NCI-H345 treated with DMSO at 0.1 percent for 48 hours (cell line): ENCODE measurements at regions not wholly inside any gene's neighbourhood (a gene's known extent, or its start where the extent isn't known, plus 50 kb on each side); places are given as distances from the start of the nearest gene placed in this dataset.
"Not testable (repeated sequence)": the region's sequence is repeated elsewhere in the genome, so short reads cannot be mapped to it uniquely, and the experiment has no call there.

ENCODE experiments used
- DNase-seq: peaks from one replicate; lab custom pipeline; 2025; ENCODE audit not compliant: unreplicated experiment; lab: John Stamatoyannopoulos, UW

DNA sequence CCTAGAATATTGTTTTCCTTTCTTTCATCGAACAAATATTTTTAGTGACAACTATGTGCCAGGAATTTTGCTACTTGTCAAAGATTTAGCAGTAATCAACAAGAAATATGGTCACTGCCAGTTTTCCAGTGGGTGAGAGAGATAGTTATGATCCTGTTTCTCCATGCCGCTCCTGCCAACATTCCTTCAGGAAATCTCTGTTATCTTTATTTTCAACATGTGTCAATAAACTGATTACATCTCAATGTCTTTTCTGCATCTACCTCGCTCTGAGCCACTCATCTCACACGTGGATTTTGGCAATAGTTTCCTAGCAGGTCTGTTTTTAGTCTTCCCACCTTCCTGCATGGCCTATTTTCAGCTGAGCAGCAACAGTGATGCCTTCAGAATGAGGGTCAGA is 650.0 kb upstream of the STXBP6 start:
- DNase-seq: no peak

DNA sequence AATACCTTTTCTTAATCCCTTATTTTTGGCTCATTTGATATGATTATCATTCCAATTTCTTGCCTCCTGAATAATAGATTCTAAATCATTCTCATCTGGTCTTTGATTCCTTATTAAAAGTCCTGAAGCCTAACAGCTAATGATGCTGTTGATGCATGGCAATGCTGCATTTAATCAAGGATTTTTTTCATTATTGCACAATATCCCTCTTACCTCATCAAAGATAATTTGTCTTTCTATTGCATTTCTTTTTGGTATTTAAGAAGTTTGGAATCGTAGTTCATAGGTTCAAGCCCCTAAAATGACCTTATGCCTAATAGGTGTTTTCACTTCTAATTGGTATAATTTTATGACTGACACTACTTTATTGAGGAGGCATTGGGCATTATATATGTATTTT is 648.2 kb upstream of the STXBP6 start:
- DNase-seq: no peak

- DNase-seq: no peak
Observed at GRCh38 chr14:25696176-25696575, 646.2 kb upstream of the STXBP6 start.

DNA sequence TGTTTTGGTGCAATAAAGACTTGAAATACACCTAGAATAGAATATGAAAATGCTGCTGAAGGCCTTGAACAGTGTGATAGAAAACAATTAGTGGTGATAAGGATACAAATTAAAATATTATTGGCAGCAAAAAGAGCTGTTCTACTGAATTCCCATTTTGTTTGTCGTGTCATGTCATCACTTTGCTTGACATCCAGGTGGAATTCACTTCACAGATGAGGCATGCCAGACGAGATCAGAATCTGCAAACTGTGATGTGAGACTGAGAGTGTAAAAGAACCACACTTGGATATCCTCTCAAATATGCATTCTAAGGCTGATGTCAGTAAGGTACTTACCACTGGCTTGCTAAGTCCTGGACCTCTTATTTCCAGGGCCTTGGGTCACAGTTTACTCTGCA is 635.1 kb upstream of the STXBP6 start:
- DNase-seq: no peak

DNA sequence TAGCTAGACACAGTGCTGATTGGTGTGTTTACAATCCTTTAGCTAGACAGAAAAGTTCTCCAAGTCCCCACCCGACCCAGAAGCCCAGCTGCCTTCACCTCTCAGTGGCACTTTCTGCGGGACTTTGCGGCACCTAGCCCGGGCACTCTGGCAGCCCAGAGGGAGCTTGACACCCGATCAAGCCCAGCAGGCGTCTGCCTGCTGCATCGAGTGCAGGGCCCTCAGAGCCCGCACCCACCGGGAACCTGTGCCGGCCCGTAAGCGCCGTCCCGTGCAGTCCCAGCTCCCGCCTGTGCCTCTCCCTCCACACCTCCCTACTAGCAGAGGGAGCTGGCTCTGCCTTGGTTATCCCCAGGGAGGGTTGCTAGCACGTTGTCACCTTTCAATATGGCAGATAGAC is 631.0 kb upstream of the STXBP6 start:
- no peak for DNase-seq

GRCh38 chr14:25680511-25680910 is 630.6 kb upstream of the STXBP6 start:
- DNase-seq: not testable (repeated sequence)

DNA sequence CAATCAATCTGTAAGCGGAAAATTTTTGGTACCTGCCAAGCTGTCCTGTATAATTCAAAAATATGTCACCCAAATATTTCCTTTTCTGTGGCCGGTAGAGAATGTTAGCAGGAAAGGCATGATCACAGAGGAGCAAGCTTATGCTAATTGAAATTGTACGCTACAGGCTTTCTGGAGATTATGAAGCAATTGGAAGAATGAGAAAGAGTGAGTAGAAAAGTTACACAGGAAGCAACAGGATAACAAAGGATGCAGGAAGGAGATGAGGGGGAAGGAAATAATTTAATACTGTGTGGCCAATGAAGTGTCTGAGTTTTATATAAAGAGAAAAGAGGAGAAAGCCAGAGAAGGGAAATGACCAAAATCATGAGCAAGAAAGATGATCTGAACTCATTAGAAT is 627.2 kb upstream of the STXBP6 start:
- DNase-seq: no peak

DNA sequence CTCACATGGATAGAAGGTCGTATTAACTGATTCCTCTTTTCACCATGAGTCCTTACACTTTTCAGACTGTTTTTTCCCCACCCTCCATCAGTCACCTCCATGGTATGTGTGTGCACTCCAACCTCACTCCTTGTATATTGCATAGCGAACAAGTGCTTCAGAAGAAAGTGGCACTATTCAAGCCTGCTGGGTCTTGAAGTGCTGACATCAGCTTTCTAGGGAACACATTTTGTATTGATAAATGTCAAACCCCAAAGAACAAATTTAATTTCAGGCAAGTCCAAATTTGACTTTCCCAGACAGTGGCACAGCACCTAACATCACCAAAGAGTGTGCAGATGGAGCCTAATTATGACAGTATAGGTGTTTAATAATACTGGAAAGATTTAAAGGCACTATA is 617.4 kb upstream of the STXBP6 start:
- no peak for DNase-seq

- DNase-seq: no peak
Observed at GRCh38 chr14:25666877-25667276, 616.9 kb upstream of the STXBP6 start.

DNA sequence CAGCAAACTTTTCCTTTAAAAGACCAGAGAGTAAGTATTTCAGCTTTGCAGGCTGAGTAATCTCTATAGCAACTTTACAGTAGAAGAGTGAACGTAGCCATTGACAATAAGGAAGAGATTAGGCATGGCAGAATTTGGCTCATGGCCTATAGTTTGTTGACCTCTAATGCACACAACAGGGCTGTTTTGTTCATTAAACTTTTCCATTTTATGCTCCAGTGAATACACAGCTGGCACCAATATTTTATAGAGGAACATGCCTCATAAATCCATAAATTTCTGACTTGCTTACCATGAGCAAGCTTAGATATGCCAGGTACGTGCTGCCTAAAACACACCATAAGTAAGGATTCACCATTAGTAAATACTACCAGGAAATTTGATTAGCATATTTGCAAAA is 609.0 kb upstream of the STXBP6 start:
- peak; percentile 93 for DNase-seq

DNA sequence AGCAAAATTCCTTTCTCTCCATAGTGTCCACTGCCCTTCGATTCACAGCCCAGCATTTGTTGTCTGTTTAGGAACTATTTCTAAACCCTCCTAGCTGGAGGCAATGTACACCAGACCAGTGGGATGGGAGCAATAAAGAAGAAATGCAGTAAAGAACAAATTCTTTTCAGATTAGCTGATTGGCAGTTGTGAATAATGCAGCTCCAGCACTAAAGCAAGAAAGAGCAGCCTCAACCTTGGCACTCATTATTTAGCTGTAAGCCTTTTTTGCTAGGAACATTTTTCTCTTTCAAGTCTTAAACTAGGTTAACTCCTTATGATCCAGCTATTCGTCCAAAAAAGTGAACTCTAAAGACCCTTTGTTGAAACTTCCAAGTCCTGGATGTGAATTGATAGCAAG is 580.5 kb upstream of the STXBP6 start:
- DNase-seq: no peak

DNA sequence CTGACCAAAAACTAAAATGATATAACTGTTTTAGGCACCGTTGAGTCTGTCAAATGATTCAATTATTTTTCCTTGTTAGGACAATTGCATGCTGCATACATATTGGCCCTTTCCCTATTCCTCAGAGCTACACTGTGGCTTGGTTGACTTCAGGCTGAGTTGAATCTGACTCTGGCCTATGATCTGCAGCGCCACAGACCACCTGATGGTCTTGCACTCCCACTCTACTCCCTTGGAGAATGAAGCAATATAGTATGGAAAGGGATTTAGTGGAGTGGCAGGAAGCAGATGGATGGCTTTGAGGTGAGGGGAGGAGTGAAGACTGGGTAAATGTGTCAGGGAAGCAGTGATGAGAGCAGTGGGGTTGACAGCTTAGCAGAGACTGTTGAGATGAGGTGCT is 579.0 kb upstream of the STXBP6 start:
- DNase-seq: no peak

DNA sequence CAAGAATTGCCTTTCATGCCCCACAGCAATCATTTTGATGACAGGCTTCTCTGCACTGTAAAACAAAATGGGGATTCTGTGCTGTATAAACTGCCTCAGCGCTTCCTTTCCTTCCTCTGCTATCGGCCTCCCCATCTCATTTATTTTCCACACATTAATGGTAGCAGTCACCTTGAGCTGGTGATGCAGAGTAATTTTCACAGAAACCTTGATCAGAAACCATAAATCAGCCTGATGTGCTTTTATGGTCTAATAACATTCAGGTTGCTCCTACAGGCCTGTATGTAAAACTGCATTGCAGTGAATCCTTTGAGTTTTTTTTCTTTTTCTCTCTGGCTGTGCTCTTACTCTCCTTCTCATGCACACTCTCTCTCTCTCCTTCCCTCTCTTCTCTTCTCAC is 578.4 kb upstream of the STXBP6 start:
- no peak for DNase-seq

DNA sequence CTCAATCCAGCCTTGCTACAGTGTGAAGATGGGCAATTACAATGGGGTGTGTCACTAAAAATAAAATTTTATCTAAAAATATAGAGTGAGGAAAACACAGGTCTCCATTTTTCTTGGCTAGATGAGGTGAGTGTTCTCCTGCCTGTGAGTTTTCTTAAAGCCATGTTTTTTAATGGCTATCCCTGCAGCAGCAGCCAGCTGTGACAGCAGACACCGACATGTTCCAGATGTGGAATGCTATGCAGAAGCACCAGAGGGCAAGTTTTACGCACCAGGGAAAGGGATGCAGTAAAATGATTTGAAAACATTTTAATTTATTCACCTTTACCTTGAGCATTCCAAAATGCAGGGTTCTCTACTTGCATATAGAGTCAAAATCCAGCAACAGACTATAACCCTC is 577.0 kb upstream of the STXBP6 start:
- DNase-seq: no peak

- peak; percentile 87 for DNase-seq
Observed at GRCh38 chr14:25622763-25623162, 572.8 kb upstream of the STXBP6 start.

GRCh38 chr14:25620515-25620914 is 570.6 kb upstream of the STXBP6 start:
- no peak for DNase-seq

- no peak for DNase-seq
Observed at GRCh38 chr14:25615174-25615573, 565.2 kb upstream of the STXBP6 start.

GRCh38 chr14:25607192-25607591 is 557.2 kb upstream of the STXBP6 start:
- no peak for DNase-seq

- DNase-seq: no peak
Observed at GRCh38 chr14:25602106-25602505, 552.2 kb upstream of the STXBP6 start.

DNA sequence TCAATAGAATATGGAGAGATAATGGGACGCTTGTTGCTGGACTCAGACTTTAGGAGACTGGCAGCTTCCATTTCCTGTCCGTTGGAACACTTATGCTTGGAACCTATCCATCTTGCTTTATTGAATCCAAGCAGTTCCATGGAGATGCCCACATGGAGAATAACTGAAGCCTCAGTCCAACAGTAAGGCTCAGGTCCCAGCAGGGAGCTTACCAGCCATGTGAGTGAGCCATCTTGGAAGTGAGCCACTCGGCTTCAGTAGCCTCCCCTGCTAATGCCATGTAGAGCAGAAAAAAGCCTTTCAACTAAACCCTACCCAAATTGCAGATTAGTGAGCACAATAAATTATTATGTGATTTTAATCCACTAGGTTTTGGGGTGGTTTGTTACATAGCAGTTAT is 538.8 kb upstream of the STXBP6 start:
- DNase-seq: no peak

GRCh38 chr14:25574628-25575325 is 524.8 kb upstream of the STXBP6 start:
- DNase-seq: no peak

DNA sequence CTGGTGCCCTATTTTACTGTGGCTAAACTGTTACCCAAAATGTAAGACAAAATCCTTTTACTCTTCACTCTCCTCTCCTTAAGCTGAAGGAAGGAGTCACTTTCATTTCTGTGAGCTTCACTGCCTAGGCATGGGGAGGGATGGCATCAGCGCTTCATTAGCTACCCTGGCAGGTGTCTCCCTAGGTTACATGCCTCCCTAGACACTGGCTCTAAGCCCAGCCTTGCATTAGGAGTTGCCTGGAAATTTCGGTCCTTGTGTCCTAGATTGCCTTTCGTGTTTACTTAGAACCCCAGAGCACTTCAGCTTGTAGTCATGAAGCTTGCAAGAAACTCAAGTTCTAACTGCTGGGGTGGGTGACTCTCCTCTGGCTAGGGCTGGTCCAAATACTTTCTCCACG is 520.5 kb upstream of the STXBP6 start:
- no peak for DNase-seq

DNA sequence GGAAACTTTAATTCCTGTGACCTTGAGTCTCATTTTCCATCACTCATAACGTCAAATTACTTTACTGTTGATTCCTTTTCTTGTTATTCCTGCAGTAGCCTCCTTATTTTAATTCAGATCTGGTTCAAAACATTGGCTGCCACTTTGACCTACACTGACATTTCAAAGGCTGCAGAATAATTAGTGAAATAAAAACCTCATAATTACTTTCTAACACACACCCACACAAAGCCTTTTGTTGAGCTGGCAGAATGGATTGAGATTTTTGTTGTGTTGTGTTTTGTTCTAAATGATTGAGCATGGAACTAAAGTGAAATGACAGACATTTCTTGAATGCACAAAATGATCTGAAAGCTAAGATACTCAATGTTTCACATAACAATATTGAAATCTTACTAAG is 507.5 kb upstream of the STXBP6 start:
- DNase-seq: no peak

GRCh38 chr14:25552826-25553225 is 502.9 kb upstream of the STXBP6 start:
- DNase-seq: no peak
